ENCODE measurements at regions not wholly inside any gene's neighbourhood (a gene's known extent, or its start where the extent isn't known, plus 50 kb on each side); places are given as distances from the start of the nearest gene placed in this dataset.

DNA sequence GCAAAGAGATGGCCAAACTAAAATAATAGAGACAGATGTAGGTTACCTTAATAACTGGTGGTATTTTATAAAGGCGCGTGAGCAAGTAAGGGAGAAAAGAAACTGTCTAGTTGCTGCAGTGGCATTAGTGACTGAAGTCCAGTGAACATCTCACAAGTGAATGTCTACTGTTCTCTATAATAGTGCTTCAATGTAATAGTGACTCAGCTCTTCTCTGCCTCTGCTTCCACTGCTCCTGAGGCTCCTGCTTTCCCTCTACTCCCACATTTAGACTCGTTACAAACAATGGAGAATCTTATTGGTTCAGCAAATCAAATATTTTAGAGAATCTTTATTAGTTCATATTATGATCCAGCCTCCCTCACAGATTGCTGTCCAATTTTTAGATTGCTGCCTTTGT lies 779.1 kb upstream of the HTR2C start:
- TF ChIP-seq, protein P1, sequence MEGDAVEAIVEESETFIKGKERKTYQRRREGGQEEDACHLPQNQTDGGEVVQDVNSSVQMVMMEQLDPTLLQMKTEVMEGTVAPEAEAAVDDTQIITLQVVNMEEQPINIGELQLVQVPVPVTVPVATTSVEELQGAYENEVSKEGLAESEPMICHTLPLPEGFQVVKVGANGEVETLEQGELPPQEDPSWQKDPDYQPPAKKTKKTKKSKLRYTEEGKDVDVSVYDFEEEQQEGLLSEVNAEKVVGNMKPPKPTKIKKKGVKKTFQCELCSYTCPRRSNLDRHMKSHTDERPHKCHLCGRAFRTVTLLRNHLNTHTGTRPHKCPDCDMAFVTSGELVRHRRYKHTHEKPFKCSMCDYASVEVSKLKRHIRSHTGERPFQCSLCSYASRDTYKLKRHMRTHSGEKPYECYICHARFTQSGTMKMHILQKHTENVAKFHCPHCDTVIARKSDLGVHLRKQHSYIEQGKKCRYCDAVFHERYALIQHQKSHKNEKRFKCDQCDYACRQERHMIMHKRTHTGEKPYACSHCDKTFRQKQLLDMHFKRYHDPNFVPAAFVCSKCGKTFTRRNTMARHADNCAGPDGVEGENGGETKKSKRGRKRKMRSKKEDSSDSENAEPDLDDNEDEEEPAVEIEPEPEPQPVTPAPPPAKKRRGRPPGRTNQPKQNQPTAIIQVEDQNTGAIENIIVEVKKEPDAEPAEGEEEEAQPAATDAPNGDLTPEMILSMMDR (IDR thresholded peaks at IDR 0.05), result no peak
- TF ChIP-seq POLR2AphosphoS5 (IDR thresholded peaks at IDR 0.05) (no peak), POLR2A (IDR thresholded peaks at IDR 0.05) (no peak)

All from gastroesophageal sphincter (tissue), 3 donors.